HG03439 (cell line): ENCODE measurements at regions not wholly inside any gene's neighbourhood (a gene's known extent, or its start where the extent isn't known, plus 50 kb on each side); places are given as distances from the start of the nearest gene placed in this dataset.

ENCODE experiments used
- ATAC-seq: cut with Tn5 transposase; IDR thresholded peaks from one replicate; pipeline ENCODE4 v1.9.1; 2021; ENCODE audit warnings: mild to moderate bottlenecking, moderate library complexity; ENCODE audit not compliant: unreplicated experiment

- no peak for ATAC-seq
These were observed 198.3 kb downstream of the GLI2 start for GRCh38 chr2:120933693-120934573.

GRCh38 chr2:120934574-120935338, 199.1 kb downstream of the GLI2 start:
- no peak for ATAC-seq

- no peak for ATAC-seq
These were observed 200.0 kb downstream of the GLI2 start for GRCh38 chr2:120935339-120936313.

GRCh38 chr2:120936476-120937334, 201.0 kb downstream of the GLI2 start:
- no peak for ATAC-seq

GRCh38 chr2:120937686-120938044, 202.0 kb downstream of the GLI2 start:
- no peak for ATAC-seq

GRCh38 chr2:120938045-120938771, 202.5 kb downstream of the GLI2 start:
- ATAC-seq, result no peak

- no peak for ATAC-seq
These were observed 204.1 kb downstream of the GLI2 start for GRCh38 chr2:120939595-120940318.

- ATAC-seq, result no peak
These were observed 204.6 kb downstream of the GLI2 start for GRCh38 chr2:120940319-120940696.

GRCh38 chr2:120940726-120941256, 205.1 kb downstream of the GLI2 start:
- ATAC-seq, result no peak

- ATAC-seq, result no peak
These were observed 206.0 kb downstream of the GLI2 start for GRCh38 chr2:120941571-120942120.

- ATAC-seq, result no peak
These were observed 207.0 kb downstream of the GLI2 start for GRCh38 chr2:120942658-120943057.

- no peak for ATAC-seq
These were observed 207.9 kb downstream of the GLI2 start for GRCh38 chr2:120943403-120944034.

- no peak for ATAC-seq
These were observed 208.9 kb downstream of the GLI2 start for GRCh38 chr2:120944575-120944974.

GRCh38 chr2:120945091-120945490, 209.4 kb downstream of the GLI2 start:
- no peak for ATAC-seq

GRCh38 chr2:120945832-120946499, 210.3 kb downstream of the GLI2 start:
- ATAC-seq, result no peak

GRCh38 chr2:120947327-120947726, 211.7 kb downstream of the GLI2 start:
- no peak for ATAC-seq

- ATAC-seq, result no peak
These were observed 212.5 kb downstream of the GLI2 start for GRCh38 chr2:120947982-120948661.
